CD4-positive, alpha-beta T cell (primary cell): ENCODE measurements at regions not wholly inside any gene's neighbourhood (a gene's known extent, or its start where the extent isn't known, plus 50 kb on each side); places are given as distances from the start of the nearest gene placed in this dataset.

ENCODE experiments used
- ATAC-seq: fragments of 200-7000 bp; cut with Tn5 transposase; one replicate; pipeline ENCODE4 v1.10.0; 2022; ENCODE audit warnings: mild to moderate bottlenecking; ENCODE audit not compliant: poor library complexity
- CTCF ChIA-PET: fragments of 350-600 bp; sonication (Branson Sonifier 250); formaldehyde crosslinking; loops from one replicate; lab custom pipeline; 2021; ENCODE audit warnings: antibody characterized with exemption, inconsistent platforms; lab: Charles Lee
- POLR2A ChIA-PET: fragments of 350-600 bp; sonication (Branson Sonifier 250); formaldehyde crosslinking; loops from one replicate; lab custom pipeline; 2021; ENCODE audit warnings: antibody characterized with exemption, inconsistent platforms; lab: Charles Lee
- DNase-seq, 14 experiments: peaks; one replicate each; pipeline ENCODE4 v3.0.0-alpha.2; 2013 to 2020; ENCODE audit warnings: mixed read lengths in 2 of 14
- H3K27ac ChIP-seq, 2 donors: one replicate each; pipeline versions ENCODE4 v1.5.1 to v1.7.0; 2013; ENCODE audit warnings: low read length in 2 of 2, low read depth in 1 of 2, mild to moderate bottlenecking in 1 of 2
- H3K27me3 ChIP-seq, 2 experiments: 1 replicate in 1 of 2; 2 replicates in 1 of 2; pipeline versions ENCODE4 v1.6.1 to v1.7.0; 2013; ENCODE audit warnings: low read length in 2 of 2, control low read depth in 1 of 2, mild to moderate bottlenecking in 1 of 2, moderate library complexity in 1 of 2; ENCODE audit not compliant: insufficient read depth in 2 of 2, control insufficient read depth in 1 of 2
- H3K36me3 ChIP-seq: one replicate; pipeline ENCODE4 v1.6.1; 2013; ENCODE audit warnings: low read length, control low read depth; ENCODE audit not compliant: insufficient read depth
- H3K4me1 ChIP-seq: one replicate; pipeline ENCODE4 v1.6.1; 2013; ENCODE audit warnings: low read length, control low read depth; ENCODE audit not compliant: insufficient read depth
- H3K4me3 ChIP-seq: one replicate; pipeline ENCODE4 v1.5.1; 2013; ENCODE audit warnings: mild to moderate bottlenecking, low read length, moderate library complexity
- H3K9me3 ChIP-seq, 2 experiments: 1 replicate in 1 of 2; 2 replicates in 1 of 2; pipeline versions ENCODE4 v1.6.1 to v1.7.0; 2013; ENCODE audit warnings: low read length in 2 of 2, mild to moderate bottlenecking in 2 of 2, control low read depth in 1 of 2, moderate library complexity in 1 of 2; ENCODE audit not compliant: control insufficient read depth in 1 of 2, insufficient read depth in 1 of 2
- H3K27ac Mint-ChIP-seq: one replicate; pipeline ENCODE4 v1.8.0; 2020; ENCODE audit warnings: mixed read lengths
- H3K27me3 Mint-ChIP-seq: one replicate; pipeline ENCODE4 v1.8.0; 2021; ENCODE audit warnings: mixed read lengths
- H3K36me3 Mint-ChIP-seq: one replicate; pipeline ENCODE4 v1.8.0; 2021; ENCODE audit warnings: low read depth, mixed read lengths
- H3K4me1 Mint-ChIP-seq: one replicate; pipeline ENCODE4 v1.8.0; 2021; ENCODE audit warnings: low read depth, mixed read lengths
- H3K4me3 Mint-ChIP-seq: one replicate; pipeline ENCODE4 v1.8.0; 2020; ENCODE audit warnings: mild to moderate bottlenecking, mixed read lengths
- H3K9me3 Mint-ChIP-seq: one replicate; pipeline ENCODE4 v1.8.0; 2020; ENCODE audit warnings: mixed read lengths
- CTCF ChIP-seq: fragments of 200-600 bp; IDR thresholded peaks from one replicate; pipeline ENCODE4 v1.8.0; 2022; ENCODE audit warnings: antibody characterized with exemption, mild to moderate bottlenecking
- intact Hi-C, 2 experiments: fragments of 100-400 bp; cut with DNase I in 1 of 2; cut with micrococcal nuclease in 1 of 2; formaldehyde crosslinking; loops; one replicate each; pipeline versions ENCODE4 v1.15.1 to v1.9.0; 2023 to 2025; cut with DNase I, micrococcal nuclease

- intact Hi-C loops = no loop called here
- Mint-ChIP-seq H3K9me3 (peaks cover 8% of the 10 kb centered on the region), H3K4me1 (no peaks in the 10 kb centered on the region), H3K36me3 (no peaks in the 10 kb centered on the region), H3K4me3 (no peak overlapping the region), H3K27me3 (peaks cover 43% of the 10 kb centered on the region), H3K27ac (no peak overlapping the region)
- H3K4me3 ChIP-seq = no peak overlapping the region
- ChIA-PET CTCF (no interaction called here), POLR2A (no interaction called here)
- H3K9me3 ChIP-seq = peaks cover 0 to 7% of the 10 kb centered on the region in 2 experiments
- no peak overlapping the region for H3K27ac ChIP-seq
- peaks cover 0 to 8% of the 10 kb centered on the region in 2 experiments for H3K27me3 ChIP-seq
- no peak for TF ChIP-seq CTCF
- ATAC-seq (no peak), DNase-seq (no peak)
- no peaks in the 10 kb centered on the region for H3K36me3 ChIP-seq
- no peaks in the 10 kb centered on the region for H3K4me1 ChIP-seq
Measured at GRCh38 chr1:29655945-29656850, 419.9 kb downstream of the PTPRU start.

- Histone ChIP-seq H3K4me1 (no peaks in the 10 kb centered on the region), H3K36me3 (no peaks in the 10 kb centered on the region), H3K27ac (no peak overlapping the region), H3K27me3 (peaks cover 0 to 8% of the 10 kb centered on the region in 2 experiments), H3K9me3 (peaks cover 0 to 7% of the 10 kb centered on the region in 2 experiments), H3K4me3 (no peak overlapping the region)
- no peak overlapping the region for H3K27ac Mint-ChIP-seq
- peaks cover 3% of the 10 kb centered on the region for H3K9me3 Mint-ChIP-seq
- intact Hi-C loops = no loop called here
- ATAC-seq (no peak), DNase-seq (no peak)
- POLR2A ChIA-PET = no interaction called here
- no peaks in the 10 kb centered on the region for H3K36me3 Mint-ChIP-seq
- TF ChIP-seq CTCF = no peak
- H3K27me3 Mint-ChIP-seq = peaks cover 51% of the 10 kb centered on the region
- no peaks in the 10 kb centered on the region for H3K4me1 Mint-ChIP-seq
- no peak overlapping the region for H3K4me3 Mint-ChIP-seq
- CTCF ChIA-PET = no interaction called here
Measured at GRCh38 chr1:29655145-29655544, 418.8 kb downstream of the PTPRU start.

- ATAC-seq = no peak
- Histone ChIP-seq H3K27me3 (peaks cover 4 to 8% of the 10 kb centered on the region in 2 experiments), H3K4me3 (no peak overlapping the region), H3K36me3 (no peaks in the 10 kb centered on the region), H3K9me3 (peaks cover 0 to 7% of the 10 kb centered on the region in 2 experiments), H3K4me1 (no peaks in the 10 kb centered on the region), H3K27ac (no peak overlapping the region)
- H3K4me3 Mint-ChIP-seq = no peak overlapping the region
- ChIA-PET POLR2A (no interaction called here), CTCF (no interaction called here)
- H3K36me3 Mint-ChIP-seq = no peaks in the 10 kb centered on the region
- no peak overlapping the region for H3K27ac Mint-ChIP-seq
- no peak for TF ChIP-seq CTCF
- no peak for DNase-seq
- no peaks in the 10 kb centered on the region for H3K4me1 Mint-ChIP-seq
- H3K27me3 Mint-ChIP-seq = peaks cover 62% of the 10 kb centered on the region
- H3K9me3 Mint-ChIP-seq = peaks cover 3% of the 10 kb centered on the region
- intact Hi-C loops = no loop called here
Measured at GRCh38 chr1:29653886-29654450, 417.6 kb downstream of the PTPRU start.
